HCT116 (cell line): ENCODE measurements at regions not wholly inside any gene's neighbourhood (a gene's known extent, or its start where the extent isn't known, plus 50 kb on each side); places are given as distances from the start of the nearest gene placed in this dataset.
"Not testable (repeated sequence)": the region's sequence is repeated elsewhere in the genome, so short reads cannot be mapped to it uniquely, and the experiment has no call there.

Experiments
- ATAC-seq: fragments of 200-7000 bp; cut with Tn5 transposase; 2 replicates; pipeline ENCODE4 v1.9.1; 2020; ENCODE audit warnings: mild to moderate bottlenecking, moderate library complexity
- BruUV-seq: library from RNA; stranded (reverse); fragments of 400-500 nt; replicated peaks from 2 replicates; lab custom pipeline; 2021; lab: Mats Ljungman, UMichigan
- CTCF ChIA-PET: fragments of 300-600 bp; sonication (Branson Sonifier 250); formaldehyde crosslinking; loops from one replicate; lab custom pipeline; 2021; ENCODE audit warnings: antibody characterized with exemption; lab: Charles Lee
- POLR2A ChIA-PET: fragments of 300-600, 350-600 bp; sonication (Branson Sonifier 250); formaldehyde crosslinking; loops from one replicate; lab custom pipeline; 2021; ENCODE audit warnings: antibody characterized with exemption; lab: Charles Lee
- RAD21 ChIA-PET, 2 experiments: fragments of 300-600 bp; sonication (Branson Sonifier 250); formaldehyde crosslinking; loops; one replicate each; lab custom pipeline; 2023; ENCODE audit warnings: low total read pairs in 2 of 2; ENCODE audit not compliant: uncharacterized antibody in 2 of 2, unreplicated experiment in 2 of 2, low non-redundant PET in 1 of 2; lab: Charles Lee
- DNase-seq: peaks from one replicate; pipeline ENCODE4 v3.0.0-alpha.2; 2010; ENCODE audit warnings: low read depth, low spot score
- H2AFZ ChIP-seq: fragments of 200-600 bp; shearing (Covaris generic), sonication (generic); 2 replicates; pipeline ENCODE4 v1.6.1; 2017; ENCODE audit warnings: low read depth, mixed run types, mixed read lengths, antibody characterized with exemption, low read length; ENCODE audit not compliant: poor library complexity, severe bottlenecking
- H3K27ac ChIP-seq: 2 replicates; pipeline ENCODE4 v1.5.1; 2012; ENCODE audit warnings: low read depth, low read length
- H3K27me3 ChIP-seq: fragments of 200-600 bp; sonication (generic); 2 replicates; pipeline ENCODE4 v1.6.1; 2016; ENCODE audit warnings: mixed run types, low read length, mixed read lengths; ENCODE audit not compliant: insufficient read depth
- H3K36me3 ChIP-seq, 2 experiments: fragments of 200-500 bp in 1 of 2; fragments of 200-600 bp in 1 of 2; sonication (Bioruptor generic) in 1 of 2; sonication (generic) in 1 of 2; 2 replicates each; pipeline versions ENCODE4 v1.5.1 to v1.6.1; 2014 to 2016; ENCODE audit warnings: low read length in 2 of 2, inconsistent platforms in 1 of 2, mixed read lengths in 1 of 2, mixed run types in 1 of 2; ENCODE audit not compliant: insufficient read depth in 2 of 2, control insufficient read depth in 1 of 2
- H3K4me1 ChIP-seq, 2 experiments: fragments of 200-600 bp in 1 of 2; sonication (generic) in 1 of 2; 2 replicates each; pipeline versions ENCODE4 v1.5.1 to v1.6.1; 2012 to 2017; ENCODE audit warnings: low read length in 2 of 2, inconsistent platforms in 1 of 2, mild to moderate bottlenecking in 1 of 2, mixed read lengths in 1 of 2, mixed run types in 1 of 2, moderate library complexity in 1 of 2; ENCODE audit not compliant: insufficient read depth in 2 of 2, control insufficient read depth in 1 of 2
- H3K4me2 ChIP-seq: fragments of 200-600 bp; sonication (generic); 2 replicates; pipeline ENCODE4 v1.6.1; 2017; ENCODE audit warnings: mixed run types, low read length, mixed read lengths
- H3K4me3 ChIP-seq, 2 experiments: fragments of 200-600 bp in 1 of 2; sonication (generic) in 1 of 2; replicated peaks in 1 of 2; 2 replicates each; pipeline ENCODE4 v1.5.1; 2011 to 2016; ENCODE audit warnings: low read length in 2 of 2, control low read depth in 1 of 2, low read depth in 1 of 2, mild to moderate bottlenecking in 1 of 2, mixed read lengths in 1 of 2, mixed run types in 1 of 2
- H3K79me2 ChIP-seq: fragments of 200-600 bp; sonication (generic); 2 replicates; pipeline ENCODE4 v1.6.1; 2017; ENCODE audit warnings: mild to moderate bottlenecking, mixed run types, low read length, moderate library complexity, mixed read lengths; ENCODE audit not compliant: insufficient read depth
- H3K9ac ChIP-seq: fragments of 200-600 bp; sonication (generic); 2 replicates; pipeline ENCODE4 v1.6.1; 2016; ENCODE audit warnings: low read length, mixed read lengths
- H3K9me2 ChIP-seq: fragments of 200-600 bp; sonication (generic), shearing (Covaris generic); 2 replicates; pipeline ENCODE4 v1.6.1; 2017; ENCODE audit warnings: mixed run types, mild to moderate bottlenecking, moderate library complexity; ENCODE audit not compliant: insufficient read depth
- H3K9me3 ChIP-seq, 2 experiments: fragments of 200-500 bp in 1 of 2; fragments of 200-600 bp in 1 of 2; sonication (Bioruptor generic) in 1 of 2; sonication (generic) in 1 of 2; 2 replicates each; pipeline ENCODE4 v1.6.1; 2014 to 2017; ENCODE audit warnings: low read length in 2 of 2, mixed read lengths in 2 of 2, inconsistent platforms in 1 of 2, low read depth in 1 of 2, mild to moderate bottlenecking in 1 of 2, mixed run types in 1 of 2, moderate library complexity in 1 of 2; ENCODE audit not compliant: control insufficient read depth in 1 of 2, insufficient read depth in 1 of 2
- H4K20me1 ChIP-seq: fragments of 200-600 bp; sonication (generic), shearing (Covaris generic); 2 replicates; pipeline ENCODE4 v1.6.1; 2017; ENCODE audit warnings: mixed run types, mild to moderate bottlenecking, moderate library complexity; ENCODE audit not compliant: insufficient read depth
- CTCF ChIP-seq, 3 experiments: fragments of 200-600 bp in 1 of 3; sonication (generic) in 1 of 3; IDR thresholded peaks in 2 of 3; conservative IDR thresholded peaks in 1 of 3; 2 replicates each; pipeline ENCODE4 v1.5.1; 2012 to 2017; ENCODE audit warnings: low read depth in 2 of 3, low read length in 2 of 3, antibody characterized with exemption in 1 of 3, borderline replicate concordance in 1 of 3, control low read depth in 1 of 3, mild to moderate bottlenecking in 1 of 3, mixed read lengths in 1 of 3, mixed run types in 1 of 3, moderate library complexity in 1 of 3; ENCODE audit not compliant: insufficient read depth in 1 of 3
- RAD21 ChIP-seq: IDR thresholded peaks from 2 replicates; pipeline ENCODE4 v1.6.1; 2012; ENCODE audit warnings: low read depth, mild to moderate bottlenecking
- intact Hi-C: fragments of 100-400 bp; cut with micrococcal nuclease; formaldehyde crosslinking; loops from 2 replicates; pipeline ENCODE4 v1.10.0; 2022

- H3K79me2 ChIP-seq, H3K9me3 ChIP-seq, H3K9ac ChIP-seq, H3K4me1 ChIP-seq, H3K27ac ChIP-seq, H3K9me2 ChIP-seq, POLR2A ChIA-PET, H2AFZ ChIP-seq, H3K36me3 ChIP-seq, BruUV-seq, H3K27me3 ChIP-seq, H3K4me3 ChIP-seq, intact Hi-C loops, H4K20me1 ChIP-seq, RAD21 ChIA-PET, DNase-seq, H3K4me2 ChIP-seq: not testable (repeated sequence)
- TF ChIP-seq CTCF (IDR thresholded peaks at IDR 0.05 in 2 of 3, conservative IDR thresholded peaks at IDR 0.05 in 1 of 3; ENCODE audit: borderline replicate concordance in 1 of 3, insufficient read depth in 1 of 3, low read depth in 2 of 3, low read length in 2 of 3) = peak in 2 of 3 experiments; percentile 28; a peak in 3 of 6 replicates
- peak; percentile 12; the same call in 1 of the 2 replicates for TF ChIP-seq RAD21
- ATAC-seq = peak; percentile 85
- CTCF ChIA-PET = interaction anchor here (1.0 to 1.1 kb wide), 2 partner anchors 35 to 83 kb away, joined by 3 read pairs; no protein-coding TSS in a partner anchor
Observed at GRCh38 chr15:84119351-84119750, 116.2 kb upstream of the GOLGA6L4 start.

GRCh38 chr15:84120903-84121302 lies 114.7 kb upstream of the GOLGA6L4 start:
- H3K4me3 ChIP-seq, H3K9me3 ChIP-seq, H3K79me2 ChIP-seq, H3K4me1 ChIP-seq, H3K27ac ChIP-seq, H2AFZ ChIP-seq, H3K4me2 ChIP-seq, ATAC-seq, BruUV-seq, H3K27me3 ChIP-seq, H4K20me1 ChIP-seq, DNase-seq, intact Hi-C loops, H3K9ac ChIP-seq, RAD21 ChIA-PET, CTCF ChIA-PET, H3K36me3 ChIP-seq, POLR2A ChIA-PET, H3K9me2 ChIP-seq: not testable (repeated sequence)

GRCh38 chr15:84128706-84129105 lies 106.9 kb upstream of the GOLGA6L4 start:
- H3K4me3 ChIP-seq, CTCF ChIA-PET, RAD21 ChIA-PET: not testable (repeated sequence)

More at GRCh38 chr15:84128706-84129105, 106.9 kb upstream of the GOLGA6L4 start:
- H3K9ac ChIP-seq, H3K27ac ChIP-seq, H3K4me2 ChIP-seq, intact Hi-C loops, H3K9me3 ChIP-seq, DNase-seq, H3K27me3 ChIP-seq, H3K79me2 ChIP-seq, H4K20me1 ChIP-seq, POLR2A ChIA-PET, ATAC-seq, BruUV-seq, H2AFZ ChIP-seq, H3K36me3 ChIP-seq, H3K9me2 ChIP-seq: not testable (repeated sequence)
- peaks cover 10 to 18% of the 10 kb centered on the region in 2 experiments; a peak in 3 of 4 replicates for H3K4me1 ChIP-seq
